GM19035 (cell line): ENCODE measurements at regions not wholly inside any gene's neighbourhood (a gene's known extent, or its start where the extent isn't known, plus 50 kb on each side); places are given as distances from the start of the nearest gene placed in this dataset.
"Not testable (repeated sequence)": the region's sequence is repeated elsewhere in the genome, so short reads cannot be mapped to it uniquely, and the experiment has no call there.

Experiments used
- ATAC-seq: cut with Tn5 transposase; IDR thresholded peaks from one replicate; pipeline ENCODE4 v1.9.1; 2021; ENCODE audit not compliant: unreplicated experiment

- ATAC-seq = no peak
Measured at GRCh38 chr2:102871707-102872106, 109.9 kb downstream of the TMEM182 start.

- ATAC-seq = no peak
Measured at GRCh38 chr2:102872388-102872787, 110.6 kb downstream of the TMEM182 start.

- not testable (repeated sequence) for ATAC-seq
Measured at GRCh38 chr2:102879513-102879912, 117.7 kb downstream of the TMEM182 start.

- ATAC-seq = no peak
Measured at GRCh38 chr2:102880731-102881130, 118.9 kb downstream of the TMEM182 start.

- ATAC-seq = no peak
Measured at GRCh38 chr2:102886216-102886893, 124.5 kb downstream of the TMEM182 start.

- ATAC-seq = no peak
Measured at GRCh38 chr2:102888514-102888913, 126.7 kb downstream of the TMEM182 start.

GRCh38 chr2:102891296-102891695 is 129.5 kb downstream of the TMEM182 start:
- no peak for ATAC-seq

- ATAC-seq = no peak
Measured at GRCh38 chr2:102892698-102893310, 131.0 kb downstream of the TMEM182 start.

GRCh38 chr2:102893870-102894269 is 132.0 kb downstream of the TMEM182 start:
- no peak for ATAC-seq

- no peak for ATAC-seq
Measured at GRCh38 chr2:102895376-102895775, 133.5 kb downstream of the TMEM182 start.

GRCh38 chr2:102909240-102909639 is 147.4 kb downstream of the TMEM182 start:
- not testable (repeated sequence) for ATAC-seq

GRCh38 chr2:102910724-102911123 is 148.9 kb downstream of the TMEM182 start:
- no peak for ATAC-seq

GRCh38 chr2:102915128-102915527 is 153.3 kb downstream of the TMEM182 start:
- ATAC-seq = no peak

- no peak for ATAC-seq
Measured at GRCh38 chr2:102922321-102922720, 160.5 kb downstream of the TMEM182 start.

- ATAC-seq = no peak
Measured at GRCh38 chr2:102925003-102925402, 163.2 kb downstream of the TMEM182 start.

GRCh38 chr2:102927854-102928267 is 166.0 kb downstream of the TMEM182 start:
- ATAC-seq = no peak

GRCh38 chr2:102929721-102930120 is 167.9 kb downstream of the TMEM182 start:
- ATAC-seq = no peak

- ATAC-seq = no peak
Measured at GRCh38 chr2:102932501-102932900, 170.7 kb downstream of the TMEM182 start.

- no peak for ATAC-seq
Measured at GRCh38 chr2:102939207-102939606, 177.4 kb downstream of the TMEM182 start.

GRCh38 chr2:102940684-102941083 is 178.9 kb downstream of the TMEM182 start:
- ATAC-seq = no peak

- ATAC-seq = no peak
Measured at GRCh38 chr2:102942107-102942506, 180.3 kb downstream of the TMEM182 start.

- no peak for ATAC-seq
Measured at GRCh38 chr2:102943251-102943650, 181.4 kb downstream of the TMEM182 start.
